GM19467 (cell line): ENCODE measurements at regions not wholly inside any gene's neighbourhood (a gene's known extent, or its start where the extent isn't known, plus 50 kb on each side); places are given as distances from the start of the nearest gene placed in this dataset.

Experiments used
- ATAC-seq: cut with Tn5 transposase; IDR thresholded peaks from one replicate; pipeline ENCODE4 v1.9.1; 2021; ENCODE audit warnings: mild to moderate bottlenecking, moderate library complexity; ENCODE audit not compliant: unreplicated experiment

- ATAC-seq = no peak
Measured at GRCh38 chr1:117798550-117798949, 130.9 kb downstream of the GDAP2 start.

DNA sequence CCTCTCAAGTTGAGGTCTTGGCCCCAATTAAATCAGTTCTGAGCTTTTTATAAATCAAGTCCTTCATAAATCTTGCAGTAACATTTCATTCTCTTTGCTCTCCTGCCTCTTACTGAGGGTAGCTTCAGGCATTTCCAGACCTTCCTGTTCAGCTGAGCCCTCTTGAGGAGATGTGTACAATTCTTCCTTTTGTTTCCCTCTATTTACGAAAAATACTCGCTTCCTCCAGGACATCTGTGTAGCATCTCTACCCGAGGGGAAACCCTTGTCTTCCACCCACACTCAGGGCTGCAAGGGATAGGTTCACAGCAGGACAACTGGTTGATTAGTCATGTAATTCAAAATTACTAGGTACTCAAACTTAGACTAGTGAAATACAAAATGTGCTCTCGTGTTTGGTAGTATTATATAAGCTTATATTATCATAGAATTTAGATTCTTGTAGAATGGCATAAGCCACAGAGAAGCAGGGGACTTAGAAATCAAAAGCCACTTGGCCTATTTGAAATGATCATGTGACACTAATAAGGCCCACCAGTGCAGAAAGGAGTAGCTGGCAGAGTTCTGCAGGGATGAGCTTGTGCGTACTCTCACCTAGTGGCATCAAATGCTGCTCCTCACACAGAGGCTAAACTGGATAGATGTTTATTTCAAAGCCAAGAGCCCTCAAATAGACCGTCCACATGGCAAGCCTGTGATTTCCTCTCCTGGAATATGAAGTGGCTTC, 126.7 kb downstream of the GDAP2 start:
- ATAC-seq = no peak

DNA sequence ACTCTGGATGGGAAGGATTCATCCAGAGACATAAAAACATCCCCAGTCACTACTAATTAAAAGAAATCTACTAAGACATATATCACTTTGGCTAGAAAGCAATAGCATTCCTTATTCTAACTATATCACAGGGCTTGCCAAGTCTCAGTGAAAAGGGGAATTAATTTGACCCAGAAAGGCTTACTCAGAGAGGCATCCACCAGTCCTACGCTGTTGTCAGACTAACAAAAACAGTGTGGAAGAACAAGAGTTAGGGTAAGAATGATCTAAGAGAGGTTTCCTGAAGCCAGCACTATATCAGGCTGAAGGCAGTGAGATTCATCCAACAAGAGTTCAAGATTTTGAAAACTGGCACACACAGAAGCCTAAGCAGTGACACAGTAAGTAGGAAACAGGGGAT, 126.1 kb downstream of the GDAP2 start:
- no peak for ATAC-seq

DNA sequence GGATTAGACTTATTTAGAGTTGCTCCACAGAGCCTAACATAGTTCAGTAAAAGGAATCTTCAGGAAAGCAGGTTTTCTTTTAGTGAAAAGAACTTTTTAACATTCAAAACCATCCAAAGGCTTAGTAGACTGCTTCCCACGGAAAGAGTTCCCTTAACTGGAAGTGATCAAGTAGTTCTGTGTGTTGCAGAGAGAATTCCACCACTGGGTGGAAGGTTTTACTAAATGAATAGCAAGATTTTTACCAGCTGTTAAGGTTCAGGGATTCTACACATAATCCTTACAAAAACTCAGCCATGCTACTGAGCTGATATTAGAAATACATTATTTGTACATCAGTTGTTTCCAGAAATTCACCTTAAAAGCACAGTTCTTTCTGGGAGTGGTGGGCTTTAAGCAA, 119.7 kb downstream of the GDAP2 start:
- ATAC-seq = no peak

DNA sequence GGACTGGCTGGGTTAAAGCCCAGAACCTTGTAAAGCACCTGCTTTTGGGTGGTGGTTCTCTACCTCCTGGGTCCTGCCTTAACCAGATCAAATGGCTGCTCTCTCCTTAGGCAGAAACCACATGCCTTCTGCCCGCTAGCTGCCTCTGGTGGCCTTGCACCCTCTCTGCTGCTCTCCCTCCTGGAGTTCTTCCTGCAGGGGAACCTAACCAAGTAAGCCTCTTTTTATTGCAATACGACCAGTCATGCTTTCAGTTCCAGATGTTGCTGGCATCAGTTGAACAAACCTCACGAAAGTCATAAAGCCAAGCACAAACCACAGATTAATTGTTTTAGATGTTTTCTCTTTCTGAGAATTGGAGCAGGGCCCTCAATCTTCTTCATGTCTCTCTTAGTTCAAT, 118.9 kb downstream of the GDAP2 start:
- ATAC-seq = no peak

- no peak for ATAC-seq
Measured at GRCh38 chr1:117812869-117813511, 116.4 kb downstream of the GDAP2 start.
